ENCODE measurements at regions not wholly inside any gene's neighbourhood (a gene's known extent, or its start where the extent isn't known, plus 50 kb on each side); places are given as distances from the start of the nearest gene placed in this dataset.

GRCh38 chr7:68152205-68152604, 1155.6 kb downstream of the TYW1 start:
- WGBS, 3 donors: 58 to 75% (median 64%) methylated on average over 2 of the region's 2 CpGs
- H3K27ac ChIP-seq (ENCODE audit: low read depth in 1 of 3, low read length in 2 of 3): no peak overlapping the region
- H3K4me1 ChIP-seq (ENCODE audit: control insufficient read depth in 3 of 3, insufficient read depth in 2 of 3, low read depth in 1 of 3, low read length in 2 of 3): no peaks in the 10 kb centered on the region
- no peak overlapping the region for H3K4me3 ChIP-seq (ENCODE audit: low read depth in 1 of 3, low read length in 3 of 3)
- no peaks in the 10 kb centered on the region for H3K36me3 ChIP-seq (ENCODE audit: control insufficient read depth in 3 of 3, insufficient read depth in 2 of 3, low read depth in 1 of 3, low read length in 3 of 3)
- no peaks in the 10 kb centered on the region for H3K9me3 ChIP-seq (ENCODE audit: control insufficient read depth in 2 of 2, insufficient read depth in 1 of 2, low read depth in 1 of 2, low read length in 1 of 2)
- DNase-seq (no peak), FAIRE-seq (no peak)
- H3K27me3 ChIP-seq (ENCODE audit: control insufficient read depth in 3 of 3, insufficient read depth in 3 of 3, low read length in 3 of 3): no peaks in the 10 kb centered on the region

GRCh38 chr7:68155676-68156075, 1159.0 kb downstream of the TYW1 start:
- H3K4me1 ChIP-seq (ENCODE audit: control insufficient read depth in 3 of 3, insufficient read depth in 2 of 3, low read depth in 1 of 3, low read length in 2 of 3): no peaks in the 10 kb centered on the region
- no peak for DNase-seq
- H3K4me3 ChIP-seq (ENCODE audit: low read depth in 1 of 3, low read length in 3 of 3): no peak overlapping the region

GRCh38 chr7:68158686-68159295, 1162.2 kb downstream of the TYW1 start:
- Histone ChIP-seq H3K36me3 (ENCODE audit: control insufficient read depth in 3 of 3, insufficient read depth in 2 of 3, low read depth in 1 of 3, low read length in 3 of 3) (no peaks in the 10 kb centered on the region), H3K9me3 (ENCODE audit: control insufficient read depth in 2 of 2, insufficient read depth in 1 of 2, low read depth in 1 of 2, low read length in 1 of 2) (no peaks in the 10 kb centered on the region), H3K27me3 (ENCODE audit: control insufficient read depth in 3 of 3, insufficient read depth in 3 of 3, low read length in 3 of 3) (no peaks in the 10 kb centered on the region), H3K4me3 (ENCODE audit: low read depth in 1 of 3, low read length in 3 of 3) (no peak overlapping the region), H3K4me1 (ENCODE audit: control insufficient read depth in 3 of 3, insufficient read depth in 2 of 3, low read depth in 1 of 3, low read length in 2 of 3) (no peaks in the 10 kb centered on the region), H3K27ac (ENCODE audit: low read depth in 1 of 3, low read length in 2 of 3) (no peak overlapping the region)
- 31 to 50% (median 32%) methylated on average over 2 of the region's 2 CpGs for WGBS, 3 donors
- no peak for FAIRE-seq
- DNase-seq: no peak

More at GRCh38 chr7:68155676-68156075, 1159.0 kb downstream of the TYW1 start:
- no peaks in the 10 kb centered on the region for H3K27me3 ChIP-seq (ENCODE audit: control insufficient read depth in 3 of 3, insufficient read depth in 3 of 3, low read length in 3 of 3)
- no peaks in the 10 kb centered on the region for H3K36me3 ChIP-seq (ENCODE audit: control insufficient read depth in 3 of 3, insufficient read depth in 2 of 3, low read depth in 1 of 3, low read length in 3 of 3)
- H3K9me3 ChIP-seq (ENCODE audit: control insufficient read depth in 2 of 2, insufficient read depth in 1 of 2, low read depth in 1 of 2, low read length in 1 of 2): no peaks in the 10 kb centered on the region
- no peak for FAIRE-seq
- no peak overlapping the region for H3K27ac ChIP-seq (ENCODE audit: low read depth in 1 of 3, low read length in 2 of 3)
- WGBS, 3 donors: 82 to 93% (median 92%) methylated on average over 2 of the region's 2 CpGs

GRCh38 chr7:68162712-68163111, 1166.1 kb downstream of the TYW1 start:
- Histone ChIP-seq H3K27ac (ENCODE audit: low read depth in 1 of 3, low read length in 2 of 3) (no peak overlapping the region), H3K36me3 (ENCODE audit: control insufficient read depth in 3 of 3, insufficient read depth in 2 of 3, low read depth in 1 of 3, low read length in 3 of 3) (no peaks in the 10 kb centered on the region), H3K9me3 (ENCODE audit: control insufficient read depth in 2 of 2, insufficient read depth in 1 of 2, low read depth in 1 of 2, low read length in 1 of 2) (no peaks in the 10 kb centered on the region), H3K4me1 (ENCODE audit: control insufficient read depth in 3 of 3, insufficient read depth in 2 of 3, low read depth in 1 of 3, low read length in 2 of 3) (no peaks in the 10 kb centered on the region), H3K27me3 (ENCODE audit: control insufficient read depth in 3 of 3, insufficient read depth in 3 of 3, low read length in 3 of 3) (no peaks in the 10 kb centered on the region), H3K4me3 (ENCODE audit: low read depth in 1 of 3, low read length in 3 of 3) (no peak overlapping the region)
- FAIRE-seq (no peak), DNase-seq (no peak)
- WGBS, 3 donors: 82 to 87% (median 86%) methylated on average over 8 of the region's 8 CpGs

- Histone ChIP-seq H3K9me3 (ENCODE audit: control insufficient read depth in 2 of 2, insufficient read depth in 1 of 2, low read depth in 1 of 2, low read length in 1 of 2) (no peaks in the 10 kb centered on the region), H3K4me3 (ENCODE audit: low read depth in 1 of 3, low read length in 3 of 3) (no peak overlapping the region), H3K27ac (ENCODE audit: low read depth in 1 of 3, low read length in 2 of 3) (no peak overlapping the region), H3K36me3 (ENCODE audit: control insufficient read depth in 3 of 3, insufficient read depth in 2 of 3, low read depth in 1 of 3, low read length in 3 of 3) (no peaks in the 10 kb centered on the region), H3K4me1 (ENCODE audit: control insufficient read depth in 3 of 3, insufficient read depth in 2 of 3, low read depth in 1 of 3, low read length in 2 of 3) (no peaks in the 10 kb centered on the region), H3K27me3 (ENCODE audit: control insufficient read depth in 3 of 3, insufficient read depth in 3 of 3, low read length in 3 of 3) (no peaks in the 10 kb centered on the region)
- FAIRE-seq (no peak), DNase-seq (no peak)
- 26 to 36% (median 28%) methylated on average over 3 of the region's 3 CpGs for WGBS, 3 donors
Measured at GRCh38 chr7:68166525-68166924, 1169.9 kb downstream of the TYW1 start.

- FAIRE-seq (no peak), DNase-seq (no peak)
- Histone ChIP-seq H3K36me3 (ENCODE audit: control insufficient read depth in 3 of 3, insufficient read depth in 2 of 3, low read depth in 1 of 3, low read length in 3 of 3) (no peaks in the 10 kb centered on the region), H3K27me3 (ENCODE audit: control insufficient read depth in 3 of 3, insufficient read depth in 3 of 3, low read length in 3 of 3) (peaks cover 0 to 2% (median 0%) of the 10 kb centered on the region in 3 donors), H3K9me3 (ENCODE audit: control insufficient read depth in 2 of 2, insufficient read depth in 1 of 2, low read depth in 1 of 2, low read length in 1 of 2) (no peaks in the 10 kb centered on the region), H3K27ac (ENCODE audit: low read depth in 1 of 3, low read length in 2 of 3) (no peak overlapping the region), H3K4me3 (ENCODE audit: low read depth in 1 of 3, low read length in 3 of 3) (no peak overlapping the region), H3K4me1 (ENCODE audit: control insufficient read depth in 3 of 3, insufficient read depth in 2 of 3, low read depth in 1 of 3, low read length in 2 of 3) (no peaks in the 10 kb centered on the region)
- 46 to 70% (median 69%) methylated on average over 7 of the region's 7 CpGs for WGBS, 3 donors
Measured at GRCh38 chr7:68173513-68173912, 1176.9 kb downstream of the TYW1 start.

- 16 to 22% (median 16%) methylated on average over 9 of the region's 9 CpGs for WGBS, 3 donors
- Histone ChIP-seq H3K27me3 (ENCODE audit: control insufficient read depth in 3 of 3, insufficient read depth in 3 of 3, low read length in 3 of 3) (peaks cover 0 to 2% (median 0%) of the 10 kb centered on the region in 3 donors), H3K9me3 (ENCODE audit: control insufficient read depth in 2 of 2, insufficient read depth in 1 of 2, low read depth in 1 of 2, low read length in 1 of 2) (no peaks in the 10 kb centered on the region), H3K4me3 (ENCODE audit: low read depth in 1 of 3, low read length in 3 of 3) (no peak overlapping the region), H3K4me1 (ENCODE audit: control insufficient read depth in 3 of 3, insufficient read depth in 2 of 3, low read depth in 1 of 3, low read length in 2 of 3) (no peaks in the 10 kb centered on the region), H3K27ac (ENCODE audit: low read depth in 1 of 3, low read length in 2 of 3) (no peak overlapping the region), H3K36me3 (ENCODE audit: control insufficient read depth in 3 of 3, insufficient read depth in 2 of 3, low read depth in 1 of 3, low read length in 3 of 3) (no peaks in the 10 kb centered on the region)
- FAIRE-seq (no peak), DNase-seq (peak; percentile 56 to 70)
Measured at GRCh38 chr7:68176974-68177373, 1180.3 kb downstream of the TYW1 start.

GRCh38 chr7:68180761-68181160, 1184.1 kb downstream of the TYW1 start:
- WGBS, 3 donors: 65 to 87% (median 68%) methylated on average over 5 of the region's 5 CpGs
- peaks cover 0 to 2% (median 0%) of the 10 kb centered on the region in 3 donors for H3K27me3 ChIP-seq (ENCODE audit: control insufficient read depth in 3 of 3, insufficient read depth in 3 of 3, low read length in 3 of 3)
- H3K4me1 ChIP-seq (ENCODE audit: control insufficient read depth in 3 of 3, insufficient read depth in 2 of 3, low read depth in 1 of 3, low read length in 2 of 3): no peaks in the 10 kb centered on the region
- H3K27ac ChIP-seq (ENCODE audit: low read depth in 1 of 3, low read length in 2 of 3): no peak overlapping the region
- no peak for DNase-seq
- H3K36me3 ChIP-seq (ENCODE audit: control insufficient read depth in 3 of 3, insufficient read depth in 2 of 3, low read depth in 1 of 3, low read length in 3 of 3): no peaks in the 10 kb centered on the region
- FAIRE-seq: no peak
- H3K9me3 ChIP-seq (ENCODE audit: control insufficient read depth in 2 of 2, insufficient read depth in 1 of 2, low read depth in 1 of 2, low read length in 1 of 2): no peaks in the 10 kb centered on the region
- H3K4me3 ChIP-seq (ENCODE audit: low read depth in 1 of 3, low read length in 3 of 3): no peak overlapping the region

- H3K36me3 ChIP-seq (ENCODE audit: control insufficient read depth in 3 of 3, insufficient read depth in 2 of 3, low read depth in 1 of 3, low read length in 3 of 3): no peaks in the 10 kb centered on the region
- no peak for DNase-seq
- 89% methylated on average over 6 of the region's 6 CpGs for WGBS, 3 donors
- no peak overlapping the region for H3K4me3 ChIP-seq (ENCODE audit: low read depth in 1 of 3, low read length in 3 of 3)
- no peaks in the 10 kb centered on the region for H3K4me1 ChIP-seq (ENCODE audit: control insufficient read depth in 3 of 3, insufficient read depth in 2 of 3, low read depth in 1 of 3, low read length in 2 of 3)
- no peak for FAIRE-seq
- H3K27me3 ChIP-seq (ENCODE audit: control insufficient read depth in 3 of 3, insufficient read depth in 3 of 3, low read length in 3 of 3): no peaks in the 10 kb centered on the region
- H3K27ac ChIP-seq (ENCODE audit: low read depth in 1 of 3, low read length in 2 of 3): no peak overlapping the region
- no peaks in the 10 kb centered on the region for H3K9me3 ChIP-seq (ENCODE audit: control insufficient read depth in 2 of 2, insufficient read depth in 1 of 2, low read depth in 1 of 2, low read length in 1 of 2)
Measured at GRCh38 chr7:68183176-68183575, 1186.5 kb downstream of the TYW1 start.

Data from small intestine (tissue), 7 donors.